ENCODE measurements at regions not wholly inside any gene's neighbourhood (a gene's known extent, or its start where the extent isn't known, plus 50 kb on each side); places are given as distances from the start of the nearest gene placed in this dataset.
A peak's percentile ranks its signal among the peaks of the same experiment; 100 is the strongest.

GRCh38 chr2:224260372-224261020, 141.4 kb downstream of the FAM124B start:
- Histone ChIP-seq H4K20me1 (ENCODE audit: insufficient read depth, poor library complexity, severe bottlenecking) (no peaks in the 10 kb centered on the region), H3K27me3 (no peaks in the 10 kb centered on the region), H3K79me2 (no peaks in the 10 kb centered on the region), H3K4me2 (peak overlapping the region; percentile 41), H3K9me3 (ENCODE audit: low read depth) (no peaks in the 10 kb centered on the region), H3K4me1 (ENCODE audit: insufficient read depth) (peaks cover 20% of the 10 kb centered on the region), H3K9me2 (replicated peaks; ENCODE audit: insufficient read depth) (no peaks in the 10 kb centered on the region), H2AFZ (no peak overlapping the region), H3K36me3 (replicated peaks; ENCODE audit: insufficient read depth, low read depth) (no peaks in the 10 kb centered on the region), H3K27ac (peak overlapping the region; percentile 92), H3K4me3 (no peak overlapping the region)
- DNase-seq (ENCODE audit: low spot score): peak; percentile 59
- no peak for TF ChIP-seq EZH2phosphoT487 (IDR thresholded peaks at IDR 0.05; ENCODE audit: low read depth, severe bottlenecking, unreplicated experiment)
- TF ChIP-seq CTCF (IDR thresholded peaks at IDR 0.05; ENCODE audit: poor library complexity): no peak
- no peak for TF ChIP-seq EZH2 (IDR thresholded peaks at IDR 0.05; ENCODE audit: borderline replicate concordance)
- WGBS (ENCODE audit: low lambda C conversion rate, missing lambda C conversion rate): 44% methylated on average over 7 of the region's 7 CpGs

DNA sequence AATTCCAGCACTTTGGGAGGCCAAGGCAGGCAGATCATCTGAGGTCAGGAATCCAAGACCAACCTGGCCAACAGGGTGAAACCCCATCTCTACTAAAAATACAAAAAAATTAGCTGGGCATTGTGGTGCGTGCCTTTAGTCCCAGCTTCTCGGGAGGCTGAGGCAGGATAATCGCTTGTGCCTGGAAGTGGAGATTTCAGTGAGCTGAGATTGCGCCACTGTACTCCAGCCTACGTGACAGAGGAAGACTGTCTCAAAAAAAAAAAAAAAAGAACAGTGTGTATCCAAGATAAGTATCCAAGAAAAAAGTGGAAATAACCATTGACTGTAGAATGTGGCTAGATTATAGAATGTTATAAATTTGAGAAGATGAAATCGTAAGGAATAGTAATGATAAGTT, 142.1 kb downstream of the FAM124B start:
- Histone ChIP-seq H2AFZ (no peak overlapping the region), H4K20me1 (ENCODE audit: insufficient read depth, poor library complexity, severe bottlenecking) (no peaks in the 10 kb centered on the region), H3K4me1 (ENCODE audit: insufficient read depth) (peaks cover 20% of the 10 kb centered on the region), H3K36me3 (replicated peaks; ENCODE audit: insufficient read depth, low read depth) (no peaks in the 10 kb centered on the region), H3K9me3 (ENCODE audit: low read depth) (no peaks in the 10 kb centered on the region), H3K79me2 (no peaks in the 10 kb centered on the region), H3K4me3 (no peak overlapping the region), H3K4me2 (peak overlapping the region; percentile 41), H3K27ac (peak overlapping the region; percentile 92), H3K27me3 (no peaks in the 10 kb centered on the region), H3K9me2 (replicated peaks; ENCODE audit: insufficient read depth) (no peaks in the 10 kb centered on the region)
- DNase-seq (ENCODE audit: low spot score): peak; percentile 38
- 74% methylated on average over 6 of the region's 6 CpGs for WGBS (ENCODE audit: low lambda C conversion rate, missing lambda C conversion rate)
- TF ChIP-seq EZH2phosphoT487 (IDR thresholded peaks at IDR 0.05; ENCODE audit: low read depth, severe bottlenecking, unreplicated experiment) (no peak), CTCF (IDR thresholded peaks at IDR 0.05; ENCODE audit: poor library complexity) (no peak), EZH2 (IDR thresholded peaks at IDR 0.05; ENCODE audit: borderline replicate concordance) (no peak)

DNA sequence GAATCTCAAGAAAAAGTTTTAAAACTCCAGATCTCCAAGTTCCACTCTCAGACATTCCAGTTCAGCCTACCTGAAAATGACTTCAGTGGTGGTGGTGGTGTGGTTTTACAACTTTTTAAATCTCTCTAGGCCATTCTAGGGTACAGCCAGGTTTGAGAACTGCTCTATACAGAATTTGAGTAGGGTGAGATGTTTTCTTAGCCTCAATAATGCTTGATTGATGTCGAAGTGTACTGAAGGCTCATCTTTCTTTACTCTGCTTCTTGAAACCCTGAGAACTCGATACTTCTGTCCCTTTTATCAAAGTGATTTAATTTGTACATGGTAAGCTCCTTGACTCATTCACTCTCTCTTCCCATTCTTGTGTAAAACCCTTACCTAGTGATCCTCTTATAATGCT, 143.8 kb downstream of the FAM124B start:
- Histone ChIP-seq H3K27ac (peak overlapping the region; percentile 7), H3K4me1 (ENCODE audit: insufficient read depth) (peaks cover 10% of the 10 kb centered on the region), H2AFZ (no peak overlapping the region), H3K4me3 (no peak overlapping the region), H4K20me1 (ENCODE audit: insufficient read depth, poor library complexity, severe bottlenecking) (no peaks in the 10 kb centered on the region), H3K4me2 (no peak overlapping the region), H3K9me2 (replicated peaks; ENCODE audit: insufficient read depth) (no peaks in the 10 kb centered on the region), H3K9me3 (ENCODE audit: low read depth) (no peaks in the 10 kb centered on the region), H3K27me3 (no peaks in the 10 kb centered on the region), H3K36me3 (replicated peaks; ENCODE audit: insufficient read depth, low read depth) (no peaks in the 10 kb centered on the region), H3K79me2 (no peaks in the 10 kb centered on the region)
- no peak for DNase-seq (ENCODE audit: low spot score)
- no peak for TF ChIP-seq CTCF (IDR thresholded peaks at IDR 0.05; ENCODE audit: poor library complexity)
- TF ChIP-seq EZH2 (IDR thresholded peaks at IDR 0.05; ENCODE audit: borderline replicate concordance): no peak
- no peak for TF ChIP-seq EZH2phosphoT487 (IDR thresholded peaks at IDR 0.05; ENCODE audit: low read depth, severe bottlenecking, unreplicated experiment)
- 74% methylated on average over 2 of the region's 2 CpGs for WGBS (ENCODE audit: low lambda C conversion rate, missing lambda C conversion rate)

All from hepatocyte (in vitro differentiated cells).